Astrocyte (in vitro differentiated cells and primary cell): ENCODE measurements at regions not wholly inside any gene's neighbourhood (a gene's known extent, or its start where the extent isn't known, plus 50 kb on each side); places are given as distances from the start of the nearest gene placed in this dataset.

ENCODE experiments used
- DNase-seq: peaks from one replicate; pipeline ENCODE4 v3.0.0-alpha.2; 2010; ENCODE audit warnings: low read depth
- FAIRE-seq: peaks from 2 replicates; lab custom pipeline; 2011; peaks lifted over from hg19 to GRCh38; lab: Jason Lieb, UNC
- H2AFZ ChIP-seq: 2 replicates; pipeline ENCODE4 v1.6.0; 2012; ENCODE audit warnings: low read depth, low read length, inconsistent platforms
- H3K27ac ChIP-seq: 2 replicates; pipeline ENCODE4 v1.5.1; 2011; ENCODE audit warnings: low read depth, low read length, inconsistent platforms
- H3K27me3 ChIP-seq: 2 replicates; pipeline ENCODE4 v1.6.0; 2011; ENCODE audit warnings: low read length, inconsistent platforms; ENCODE audit not compliant: insufficient read depth
- H3K36me3 ChIP-seq: 2 replicates; pipeline ENCODE4 v1.5.1; 2011; ENCODE audit warnings: low read length, inconsistent platforms; ENCODE audit not compliant: insufficient read depth
- H3K4me1 ChIP-seq: 2 replicates; pipeline ENCODE4 v1.5.1; 2011; ENCODE audit warnings: low read length, inconsistent platforms; ENCODE audit not compliant: insufficient read depth
- H3K4me2 ChIP-seq: 2 replicates; pipeline ENCODE4 v1.6.0; 2012; ENCODE audit warnings: low read length, inconsistent platforms
- H3K4me3 ChIP-seq: 2 replicates; pipeline ENCODE4 v1.5.1; 2011; ENCODE audit warnings: low read depth, mild to moderate bottlenecking, low read length, inconsistent platforms; ENCODE audit not compliant: insufficient read depth
- H3K79me2 ChIP-seq: 2 replicates; pipeline ENCODE4 v1.6.0; 2012; ENCODE audit warnings: mild to moderate bottlenecking, low read length, inconsistent platforms; ENCODE audit not compliant: insufficient read depth
- H3K9ac ChIP-seq: 2 replicates; pipeline ENCODE4 v1.6.0; 2012; ENCODE audit warnings: mild to moderate bottlenecking, low read length, inconsistent platforms
- H3K9me3 ChIP-seq: 2 replicates; pipeline ENCODE4 v1.5.1; 2012; ENCODE audit warnings: low read depth, mild to moderate bottlenecking, low read length, inconsistent platforms; ENCODE audit not compliant: insufficient read depth
- H4K20me1 ChIP-seq: 2 replicates; pipeline ENCODE4 v1.6.0; 2012; ENCODE audit warnings: low read length, inconsistent platforms; ENCODE audit not compliant: insufficient read depth
- H3K27ac Mint-ChIP-seq: one replicate; pipeline ENCODE4 v1.8.0; 2021; ENCODE audit warnings: mild to moderate bottlenecking, mixed read lengths; ENCODE audit not compliant: unreplicated experiment
- H3K27me3 Mint-ChIP-seq: one replicate; pipeline ENCODE4 v1.8.0; 2021; ENCODE audit warnings: low read depth, mixed read lengths; ENCODE audit not compliant: unreplicated experiment
- H3K36me3 Mint-ChIP-seq: one replicate; pipeline ENCODE4 v1.8.0; 2021; ENCODE audit warnings: low read depth, mixed read lengths; ENCODE audit not compliant: unreplicated experiment
- H3K4me1 Mint-ChIP-seq: one replicate; pipeline ENCODE4 v1.8.0; 2021; ENCODE audit warnings: low read depth, mixed read lengths; ENCODE audit not compliant: unreplicated experiment
- H3K4me3 Mint-ChIP-seq: one replicate; pipeline ENCODE4 v1.8.0; 2021; ENCODE audit warnings: mild to moderate bottlenecking, moderate library complexity, mixed read lengths; ENCODE audit not compliant: unreplicated experiment
- H3K9me3 Mint-ChIP-seq: one replicate; pipeline ENCODE4 v1.8.0; 2021; ENCODE audit warnings: mild to moderate bottlenecking, mixed read lengths; ENCODE audit not compliant: unreplicated experiment
- EZH2 ChIP-seq: IDR thresholded peaks from 2 replicates; pipeline ENCODE4 v1.6.1; 2012; ENCODE audit warnings: mild to moderate bottlenecking, low read length, inconsistent platforms; ENCODE audit not compliant: insufficient read depth
- TF ChIP-seq, protein P1 (sequence below): IDR thresholded peaks from 2 replicates; pipeline ENCODE4 v1.5.1; 2011; ENCODE audit warnings: low read depth, mild to moderate bottlenecking, inconsistent platforms, low read length, moderate library complexity; ENCODE audit not compliant: insufficient read depth

DNA sequence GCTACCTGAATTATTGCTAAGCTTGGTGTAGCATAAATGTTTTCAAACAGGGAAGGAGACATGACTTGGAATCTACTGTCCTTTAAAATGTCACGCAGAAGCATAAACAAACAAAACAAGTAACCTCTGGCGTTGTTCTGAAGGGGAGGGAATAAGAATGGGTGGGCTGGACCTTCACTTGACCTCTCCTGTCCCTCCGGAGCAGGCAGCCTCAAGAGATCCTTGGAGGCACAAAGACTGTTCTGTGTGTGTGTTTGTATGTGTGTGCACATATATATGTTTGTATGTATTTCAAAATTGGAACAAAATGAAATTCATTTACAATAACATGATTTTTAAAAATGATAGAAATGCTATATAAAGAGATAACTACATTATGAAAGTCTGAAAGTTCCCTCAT, 91.3 kb upstream of the DCLK2 start:
- Mint-ChIP-seq H3K27ac (no peak overlapping the region), H3K27me3 (no peaks in the 10 kb centered on the region), H3K4me1 (peaks cover 12% of the 10 kb centered on the region), H3K36me3 (no peaks in the 10 kb centered on the region), H3K4me3 (no peak overlapping the region), H3K9me3 (no peaks in the 10 kb centered on the region)
- H3K27ac ChIP-seq: no peak overlapping the region
- H3K9ac ChIP-seq: no peak overlapping the region
- no peaks in the 10 kb centered on the region for H4K20me1 ChIP-seq
- H3K4me3 ChIP-seq: no peak overlapping the region
- H2AFZ ChIP-seq: no peak overlapping the region
- H3K9me3 ChIP-seq: no peaks in the 10 kb centered on the region
- H3K4me1 ChIP-seq: no peaks in the 10 kb centered on the region
- H3K4me2 ChIP-seq: no peak overlapping the region
- H3K27me3 ChIP-seq: no peaks in the 10 kb centered on the region
- TF ChIP-seq, protein P1, sequence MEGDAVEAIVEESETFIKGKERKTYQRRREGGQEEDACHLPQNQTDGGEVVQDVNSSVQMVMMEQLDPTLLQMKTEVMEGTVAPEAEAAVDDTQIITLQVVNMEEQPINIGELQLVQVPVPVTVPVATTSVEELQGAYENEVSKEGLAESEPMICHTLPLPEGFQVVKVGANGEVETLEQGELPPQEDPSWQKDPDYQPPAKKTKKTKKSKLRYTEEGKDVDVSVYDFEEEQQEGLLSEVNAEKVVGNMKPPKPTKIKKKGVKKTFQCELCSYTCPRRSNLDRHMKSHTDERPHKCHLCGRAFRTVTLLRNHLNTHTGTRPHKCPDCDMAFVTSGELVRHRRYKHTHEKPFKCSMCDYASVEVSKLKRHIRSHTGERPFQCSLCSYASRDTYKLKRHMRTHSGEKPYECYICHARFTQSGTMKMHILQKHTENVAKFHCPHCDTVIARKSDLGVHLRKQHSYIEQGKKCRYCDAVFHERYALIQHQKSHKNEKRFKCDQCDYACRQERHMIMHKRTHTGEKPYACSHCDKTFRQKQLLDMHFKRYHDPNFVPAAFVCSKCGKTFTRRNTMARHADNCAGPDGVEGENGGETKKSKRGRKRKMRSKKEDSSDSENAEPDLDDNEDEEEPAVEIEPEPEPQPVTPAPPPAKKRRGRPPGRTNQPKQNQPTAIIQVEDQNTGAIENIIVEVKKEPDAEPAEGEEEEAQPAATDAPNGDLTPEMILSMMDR: no peak
- no peak for TF ChIP-seq EZH2
- no peaks in the 10 kb centered on the region for H3K36me3 ChIP-seq
- H3K79me2 ChIP-seq: no peaks in the 10 kb centered on the region
- FAIRE-seq (no peak), DNase-seq (no peak)

DNA sequence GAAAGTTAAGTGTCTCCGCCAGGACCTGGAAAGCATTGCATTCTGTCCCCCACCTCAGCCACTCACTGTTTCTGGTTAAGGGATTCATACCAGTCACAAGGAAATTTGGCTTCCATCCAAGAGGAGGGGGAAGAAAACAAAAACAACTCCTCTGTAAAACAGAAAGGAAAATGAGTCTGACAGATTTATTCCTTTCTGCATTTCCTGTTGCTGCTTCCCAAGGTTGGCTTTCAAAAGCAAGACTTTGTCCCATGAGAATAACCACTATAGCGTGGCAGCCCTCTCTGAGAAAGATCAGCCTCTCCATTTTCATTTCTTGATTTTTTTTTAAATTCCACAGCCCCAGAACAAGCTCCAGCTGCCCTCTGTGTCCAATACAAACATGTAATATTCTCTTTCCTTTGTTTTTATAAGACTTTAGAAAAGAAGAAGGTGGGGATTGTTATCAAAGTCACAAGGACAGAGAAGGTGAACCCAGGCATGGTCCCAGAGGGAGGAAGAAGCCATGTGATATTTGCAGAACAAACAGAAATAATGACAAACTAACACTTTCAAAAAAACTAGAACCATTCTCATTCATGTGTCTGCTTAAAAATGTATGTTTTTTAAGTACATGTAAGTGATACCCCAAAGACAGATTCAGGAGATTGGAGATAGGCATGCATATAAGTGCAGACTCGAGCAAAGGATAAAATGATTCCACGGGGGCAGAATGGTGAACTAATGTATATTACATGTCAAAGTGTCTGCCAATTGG, 90.7 kb upstream of the DCLK2 start:
- FAIRE-seq: no peak
- TF ChIP-seq, protein P1: no peak
- no peak for TF ChIP-seq EZH2
- H3K4me1 Mint-ChIP-seq: peaks cover 12% of the 10 kb centered on the region
- no peaks in the 10 kb centered on the region for H3K4me1 ChIP-seq
- H4K20me1 ChIP-seq: no peaks in the 10 kb centered on the region
- H3K4me2 ChIP-seq: no peak overlapping the region
- no peak overlapping the region for H3K27ac Mint-ChIP-seq
- no peaks in the 10 kb centered on the region for H3K9me3 Mint-ChIP-seq
- H3K36me3 ChIP-seq: no peaks in the 10 kb centered on the region
- no peak overlapping the region for H3K9ac ChIP-seq
- no peaks in the 10 kb centered on the region for H3K27me3 Mint-ChIP-seq
- H3K9me3 ChIP-seq: no peaks in the 10 kb centered on the region
- H3K79me2 ChIP-seq: no peaks in the 10 kb centered on the region
- DNase-seq: no peak
- H3K4me3 Mint-ChIP-seq: no peak overlapping the region
- H3K27me3 ChIP-seq: no peaks in the 10 kb centered on the region
- H3K4me3 ChIP-seq: no peak overlapping the region
- no peak overlapping the region for H3K27ac ChIP-seq
- no peaks in the 10 kb centered on the region for H3K36me3 Mint-ChIP-seq
- H2AFZ ChIP-seq: no peak overlapping the region

DNA sequence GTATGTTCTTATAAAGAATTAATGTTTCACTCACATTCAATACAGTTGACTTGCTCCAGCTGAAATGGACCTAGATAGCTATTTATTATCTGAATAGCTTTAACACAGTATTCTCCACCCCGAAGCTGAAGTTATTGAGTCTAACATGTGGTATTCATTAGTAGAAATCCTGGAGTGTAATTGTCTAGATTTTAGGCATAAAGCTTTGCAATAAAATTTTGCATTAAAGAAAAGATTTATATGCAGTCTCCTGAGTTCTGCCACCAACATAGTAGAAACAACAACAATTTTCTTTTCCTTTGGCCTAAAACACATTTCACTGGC, 90.2 kb upstream of the DCLK2 start:
- Histone ChIP-seq H4K20me1 (no peaks in the 10 kb centered on the region), H3K27ac (no peak overlapping the region), H3K9me3 (no peaks in the 10 kb centered on the region), H3K79me2 (no peaks in the 10 kb centered on the region), H3K36me3 (no peaks in the 10 kb centered on the region), H3K27me3 (no peaks in the 10 kb centered on the region), H3K4me2 (no peak overlapping the region), H3K9ac (no peak overlapping the region), H3K4me3 (no peak overlapping the region), H2AFZ (no peak overlapping the region), H3K4me1 (no peaks in the 10 kb centered on the region)
- Mint-ChIP-seq H3K27me3 (no peaks in the 10 kb centered on the region), H3K9me3 (no peaks in the 10 kb centered on the region), H3K27ac (no peak overlapping the region), H3K36me3 (no peaks in the 10 kb centered on the region), H3K4me3 (no peak overlapping the region), H3K4me1 (peaks cover 14% of the 10 kb centered on the region)
- DNase-seq (no peak), FAIRE-seq (no peak)
- no peak for TF ChIP-seq EZH2
- TF ChIP-seq, protein P1: no peak
